PC-9 (cell line): ENCODE measurements at regions not wholly inside any gene's neighbourhood (a gene's known extent, or its start where the extent isn't known, plus 50 kb on each side); places are given as distances from the start of the nearest gene placed in this dataset.

Experiments
- BruUV-seq: library from RNA; stranded (reverse); fragments of 400-500 nt; replicated peaks from 2 replicates; lab custom pipeline; 2021; lab: Mats Ljungman, UMichigan
- CTCF ChIA-PET: fragments of 300-600 bp; sonication (Branson Sonifier 250); formaldehyde crosslinking; loops from one replicate; lab custom pipeline; 2022; ENCODE audit warnings: antibody characterized with exemption; lab: Charles Lee
- POLR2A ChIA-PET: fragments of 300-600 bp; sonication (Branson Sonifier 250); formaldehyde crosslinking; loops from one replicate; lab custom pipeline; 2022; ENCODE audit warnings: antibody characterized with exemption; ENCODE audit not compliant: unreplicated experiment; lab: Charles Lee
- DNase-seq, 2 experiments: peaks; one replicate each; pipeline versions ENCODE4 v3.0.0 to v3.0.0-alpha.2; 2015 to 2022; ENCODE audit warnings: mixed read lengths in 1 of 2
- H2AFZ ChIP-seq: fragments of 200-600 bp; sonication (generic); 2 replicates; pipeline ENCODE4 v1.8.1; 2017; ENCODE audit warnings: antibody characterized with exemption
- H3F3A ChIP-seq: fragments of 200-600 bp; sonication (generic); 2 replicates; pipeline ENCODE4 v1.8.1; 2017; ENCODE audit warnings: antibody characterized with exemption, mild to moderate bottlenecking, low read depth; ENCODE audit not compliant: insufficient read depth
- H3K27ac ChIP-seq: fragments of 200-600 bp; sonication (generic); 2 replicates; pipeline ENCODE4 v1.6.1; 2016; ENCODE audit warnings: mixed run types
- H3K27me3 ChIP-seq: fragments of 200-600 bp; sonication (generic); 2 replicates; pipeline ENCODE4 v1.6.1; 2016; ENCODE audit warnings: low read depth, mixed run types; ENCODE audit not compliant: insufficient read depth
- H3K36me3 ChIP-seq: fragments of 200-600 bp; sonication (generic); 2 replicates; pipeline ENCODE4 v1.6.1; 2016; ENCODE audit warnings: low read depth, mixed run types
- H3K4me1 ChIP-seq: fragments of 200-600 bp; sonication (generic); replicated peaks from 2 replicates; pipeline ENCODE4 v1.6.1; 2016; ENCODE audit warnings: mixed run types; ENCODE audit not compliant: insufficient read depth
- H3K4me2 ChIP-seq: fragments of 200-600 bp; sonication (generic); 2 replicates; pipeline ENCODE4 v1.6.1; 2017; ENCODE audit warnings: mixed run types
- H3K4me3 ChIP-seq: fragments of 200-600 bp; sonication (generic); 2 replicates; pipeline ENCODE4 v1.6.1; 2016; ENCODE audit warnings: mixed run types
- H3K79me2 ChIP-seq: fragments of 200-600 bp; sonication (generic); 2 replicates; pipeline ENCODE4 v1.6.1; 2017; ENCODE audit warnings: low read depth, mixed run types
- H3K9me2 ChIP-seq: fragments of 200-600 bp; sonication (generic); 2 replicates; pipeline ENCODE4 v1.8.1; 2017; ENCODE audit warnings: mild to moderate bottlenecking; ENCODE audit not compliant: insufficient read depth
- H3K9me3 ChIP-seq: fragments of 200-600 bp; sonication (generic); 2 replicates; pipeline ENCODE4 v1.8.1; 2016; ENCODE audit warnings: low read depth; ENCODE audit not compliant: insufficient read depth
- H4K20me1 ChIP-seq: fragments of 200-600 bp; sonication (generic); 2 replicates; pipeline ENCODE4 v1.8.1; 2017; ENCODE audit not compliant: insufficient read depth
- CTCF ChIP-seq: fragments of 200-600 bp; sonication (generic); conservative IDR thresholded peaks from 2 replicates; pipeline ENCODE4 v1.6.1; 2017; ENCODE audit warnings: mixed run types, antibody characterized with exemption, mild to moderate bottlenecking, moderate library complexity
- EZH2 ChIP-seq: fragments of 200-600 bp; sonication (generic); IDR thresholded peaks from 2 replicates; pipeline ENCODE4 v1.8.0; 2017; ENCODE audit warnings: antibody characterized with exemption, low read depth
- intact Hi-C: fragments of 100-400 bp; cut with micrococcal nuclease; formaldehyde crosslinking; loops from one replicate; pipeline ENCODE4 v1.10.0; 2022; ENCODE audit not compliant: unreplicated experiment

- no peak for DNase-seq
- Histone ChIP-seq H3K9me3 (no peaks in the 10 kb centered on the region), H3K4me3 (no peak overlapping the region), H3K9me2 (no peaks in the 10 kb centered on the region), H3F3A (no peaks in the 10 kb centered on the region), H3K27ac (no peak overlapping the region), H3K79me2 (no peaks in the 10 kb centered on the region), H4K20me1 (no peaks in the 10 kb centered on the region), H3K27me3 (no peaks in the 10 kb centered on the region), H3K36me3 (no peaks in the 10 kb centered on the region), H3K4me1 (peaks cover 10% of the 10 kb centered on the region), H3K4me2 (no peak overlapping the region), H2AFZ (no peak overlapping the region)
- TF ChIP-seq EZH2 (no peak), CTCF (peak; percentile 69)
- ChIA-PET CTCF (no interaction called here), POLR2A (no interaction called here)
- no TSS peak for BruUV-seq
- intact Hi-C loops = loop anchor here (5.0 kb wide), 1 partner anchor 1189 kb away; no protein-coding TSS in a partner anchor
These were observed 184.6 kb downstream of the ACTL7B start for GRCh38 chr9:108671176-108671575.

- intact Hi-C loops = no loop called here
- Histone ChIP-seq H3F3A (no peaks in the 10 kb centered on the region), H2AFZ (no peak overlapping the region), H3K9me2 (no peaks in the 10 kb centered on the region), H3K9me3 (no peaks in the 10 kb centered on the region), H3K79me2 (no peaks in the 10 kb centered on the region), H3K4me1 (peaks cover 10% of the 10 kb centered on the region), H4K20me1 (no peaks in the 10 kb centered on the region), H3K4me3 (no peak overlapping the region), H3K27me3 (no peaks in the 10 kb centered on the region), H3K27ac (no peak overlapping the region), H3K36me3 (no peaks in the 10 kb centered on the region), H3K4me2 (no peak overlapping the region)
- POLR2A ChIA-PET = no interaction called here
- no TSS peak for BruUV-seq
- no peak for TF ChIP-seq CTCF
- TF ChIP-seq EZH2 = no peak
- CTCF ChIA-PET = no interaction called here
- DNase-seq = no peak
These were observed 186.8 kb downstream of the ACTL7B start for GRCh38 chr9:108668938-108669335.

GRCh38 chr9:108668191-108668937, 187.4 kb downstream of the ACTL7B start:
- Histone ChIP-seq H3K79me2 (no peaks in the 10 kb centered on the region), H3K4me3 (no peak overlapping the region), H3K9me3 (no peaks in the 10 kb centered on the region), H3K36me3 (no peaks in the 10 kb centered on the region), H3K27ac (no peak overlapping the region), H3K4me2 (no peak overlapping the region), H4K20me1 (no peaks in the 10 kb centered on the region), H3F3A (no peaks in the 10 kb centered on the region), H2AFZ (no peak overlapping the region), H3K9me2 (no peaks in the 10 kb centered on the region), H3K4me1 (peaks cover 10% of the 10 kb centered on the region), H3K27me3 (no peaks in the 10 kb centered on the region)
- TF ChIP-seq EZH2 (no peak), CTCF (no peak)
- DNase-seq = no peak
- no TSS peak for BruUV-seq
- ChIA-PET POLR2A (no interaction called here), CTCF (no interaction called here)
- intact Hi-C loops = no loop called here
